ENCODE measurements at regions not wholly inside any gene's neighbourhood (a gene's known extent, or its start where the extent isn't known, plus 50 kb on each side); places are given as distances from the start of the nearest gene placed in this dataset.
A peak's percentile ranks its signal among the peaks of the same experiment; 100 is the strongest.

DNA sequence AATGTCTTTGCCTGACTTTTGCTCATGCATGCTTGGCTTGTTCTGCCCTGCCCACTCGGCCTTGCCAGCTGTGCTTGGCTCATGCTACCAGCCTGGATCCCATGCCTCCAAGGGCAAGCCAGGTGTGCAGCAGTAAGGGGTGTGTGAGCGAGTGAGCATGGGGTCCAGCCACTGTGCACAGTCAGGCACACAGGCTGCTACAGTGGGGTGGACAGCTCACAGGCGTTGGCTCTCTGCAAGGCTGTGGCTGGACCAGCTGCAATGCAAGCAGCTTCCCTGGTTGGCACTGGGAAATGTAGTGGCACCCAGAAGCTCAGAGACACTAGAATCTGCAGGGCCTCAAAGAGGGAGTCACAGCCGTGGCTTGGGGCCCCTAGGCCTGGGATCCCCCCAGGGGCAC lies 529.7 kb downstream of the DSC3 start:
- DNase-seq: no peak

DNA sequence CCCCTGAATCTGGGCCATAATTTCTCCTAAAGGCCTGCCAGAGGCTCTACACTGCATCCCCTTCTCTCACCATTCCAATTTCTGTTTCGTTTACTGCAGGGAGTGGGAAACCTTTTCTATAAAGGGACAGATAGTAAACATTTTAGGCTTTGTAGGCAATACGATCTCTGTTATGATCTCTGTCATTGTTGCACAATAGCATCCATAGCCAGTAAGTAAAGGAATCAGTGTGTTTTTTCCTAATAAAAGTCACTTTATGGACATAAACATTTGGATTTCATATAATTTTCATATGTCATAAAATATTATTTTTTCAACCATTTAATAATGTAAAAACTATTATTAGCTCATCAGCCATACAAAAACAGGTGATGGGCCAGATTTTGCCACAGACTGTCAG lies 531.7 kb downstream of the DSC3 start:
- no peak for DNase-seq

GRCh38 chr18:30501594-30501993 lies 540.9 kb downstream of the DSC3 start:
- DNase-seq: no peak

DNA sequence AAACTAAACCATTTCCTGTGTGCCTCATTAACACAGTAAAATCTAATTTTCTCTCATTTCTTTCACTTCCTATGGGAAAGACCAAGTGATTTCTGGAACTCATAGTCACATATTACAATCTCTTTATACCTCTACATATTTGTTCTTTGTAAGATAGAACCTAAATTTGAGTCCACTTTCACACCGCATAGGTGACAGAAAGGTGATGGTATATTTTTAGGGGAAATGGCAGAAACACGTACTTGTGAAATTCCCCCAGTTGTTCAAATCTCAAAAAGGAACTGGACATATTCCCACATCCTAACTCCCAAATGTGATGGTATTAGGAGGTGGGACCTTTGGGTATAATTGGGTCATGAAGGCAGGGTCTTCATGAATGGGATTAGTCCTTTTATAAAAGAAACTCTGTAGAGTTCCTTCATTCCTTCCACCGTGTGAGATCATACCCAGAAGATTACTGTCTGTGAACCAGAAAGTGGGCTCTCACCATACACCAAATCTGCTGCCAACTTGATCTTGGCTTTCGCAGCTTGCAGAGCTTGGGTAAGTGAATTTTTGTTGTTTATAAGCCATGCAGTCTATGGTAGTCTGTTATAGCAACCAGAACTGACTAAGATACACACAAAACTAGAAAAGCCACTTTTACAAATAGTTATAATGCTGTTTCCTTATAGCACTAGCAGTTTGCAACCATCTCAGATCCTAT lies 542.1 kb downstream of the DSC3 start:
- no peak for DNase-seq

GRCh38 chr18:30499721-30500120 lies 542.8 kb downstream of the DSC3 start:
- no peak for DNase-seq

DNA sequence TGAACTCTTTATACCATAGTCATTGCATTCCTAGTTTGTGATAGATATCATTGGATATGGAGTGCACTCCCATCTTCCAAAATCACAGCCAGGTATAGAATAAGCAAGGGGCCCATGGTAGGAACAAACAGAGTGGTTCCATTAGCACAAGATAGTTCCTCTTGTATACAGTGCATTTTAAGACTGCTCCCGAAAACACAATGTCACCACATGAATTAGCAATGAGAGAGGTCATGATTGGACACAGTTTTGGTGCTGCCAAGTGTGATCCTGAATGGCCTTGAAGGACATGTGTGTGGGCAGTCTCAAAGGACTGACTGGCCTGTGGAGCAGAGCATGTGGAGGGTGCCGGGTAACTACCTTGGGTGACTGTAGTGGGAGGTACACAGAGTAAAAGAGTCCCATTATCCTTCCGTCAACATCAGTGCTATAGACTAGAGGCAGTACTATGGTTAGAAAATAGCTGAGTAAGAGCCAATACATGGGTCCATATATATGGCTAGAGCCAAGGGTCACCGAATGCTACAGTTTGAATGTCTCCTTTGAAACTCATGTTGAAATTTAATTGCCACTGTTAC lies 549.9 kb downstream of the DSC3 start:
- DNase-seq: no peak

GRCh38 chr18:30491815-30492551 lies 550.6 kb downstream of the DSC3 start:
- DNase-seq: no peak

DNA sequence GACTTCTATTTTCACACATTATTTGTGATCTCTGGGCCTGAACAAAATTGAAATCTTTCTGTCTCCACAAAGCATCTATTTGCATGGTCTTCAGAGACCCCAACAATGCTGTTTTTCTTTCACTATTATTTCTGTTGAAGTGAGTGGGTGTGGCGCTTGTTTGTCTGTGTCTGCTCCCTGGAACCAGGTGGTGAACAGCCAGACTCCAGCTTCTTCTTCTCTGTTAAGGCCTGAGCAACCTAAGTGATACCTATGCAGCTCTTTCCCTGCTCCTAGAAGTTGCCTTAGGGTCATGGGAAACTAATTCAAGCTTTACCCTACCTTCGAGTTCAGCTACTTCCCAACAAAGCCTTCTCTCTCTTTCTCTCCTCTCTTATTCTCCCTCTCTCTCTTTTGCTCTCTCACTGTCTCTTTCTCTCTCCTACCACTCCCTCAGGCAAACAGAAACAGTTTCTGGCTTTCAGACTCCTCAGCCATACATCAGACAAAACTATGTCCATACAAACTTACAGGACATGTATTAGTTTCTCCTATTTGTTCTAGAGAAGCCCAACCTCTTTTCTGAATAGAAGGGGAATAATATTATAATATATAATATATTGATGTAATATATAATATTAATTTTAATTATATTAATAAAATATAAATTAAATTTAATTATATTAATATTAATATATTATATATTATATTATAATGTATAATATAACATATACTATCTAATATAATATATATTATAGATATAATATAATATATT lies 552.5 kb downstream of the DSC3 start:
- DNase-seq: no peak

DNA sequence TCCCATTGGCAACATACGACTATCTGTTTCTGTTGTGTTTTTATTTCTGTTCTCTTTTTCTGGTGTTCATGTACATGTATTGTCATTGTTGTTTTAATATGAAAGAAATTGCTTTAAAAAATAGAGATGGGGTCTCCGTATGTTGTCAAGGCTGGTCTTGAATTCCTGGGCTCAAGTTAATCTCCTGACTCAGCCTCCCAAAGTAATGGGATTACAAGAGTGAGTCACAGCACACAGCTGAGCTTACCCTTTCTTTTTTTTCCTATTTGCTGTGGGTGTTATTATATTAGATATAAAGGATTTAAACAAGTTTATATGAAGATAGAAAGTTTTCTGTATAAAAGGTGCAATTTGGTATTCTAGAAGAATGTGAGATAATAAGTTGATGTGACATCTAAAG lies 554.6 kb downstream of the DSC3 start:
- DNase-seq: no peak

- no peak for DNase-seq
Measured at GRCh38 chr18:30486856-30487255, 555.7 kb downstream of the DSC3 start.

- no peak for DNase-seq
Measured at GRCh38 chr18:30485078-30485477, 557.5 kb downstream of the DSC3 start.

DNA sequence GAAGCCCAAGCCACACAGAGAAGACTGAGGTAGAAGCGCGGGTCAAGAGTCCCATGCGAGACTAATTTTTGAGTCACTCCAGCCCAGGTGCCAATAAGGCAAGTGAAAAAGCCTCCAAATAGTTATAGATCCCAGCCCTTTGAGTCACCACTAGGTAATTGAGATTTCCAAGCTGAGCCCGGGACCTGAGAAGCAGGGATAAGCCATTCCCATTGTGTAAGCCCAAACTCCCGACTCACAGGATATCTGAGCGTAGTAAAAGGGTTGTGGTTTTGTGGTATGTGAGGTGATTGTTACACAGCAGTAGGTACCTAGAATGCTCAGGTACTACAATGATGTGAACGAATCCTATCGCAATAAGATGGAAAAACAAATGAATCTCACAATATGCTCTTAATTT lies 560.7 kb downstream of the DSC3 start:
- no peak for DNase-seq

DNA sequence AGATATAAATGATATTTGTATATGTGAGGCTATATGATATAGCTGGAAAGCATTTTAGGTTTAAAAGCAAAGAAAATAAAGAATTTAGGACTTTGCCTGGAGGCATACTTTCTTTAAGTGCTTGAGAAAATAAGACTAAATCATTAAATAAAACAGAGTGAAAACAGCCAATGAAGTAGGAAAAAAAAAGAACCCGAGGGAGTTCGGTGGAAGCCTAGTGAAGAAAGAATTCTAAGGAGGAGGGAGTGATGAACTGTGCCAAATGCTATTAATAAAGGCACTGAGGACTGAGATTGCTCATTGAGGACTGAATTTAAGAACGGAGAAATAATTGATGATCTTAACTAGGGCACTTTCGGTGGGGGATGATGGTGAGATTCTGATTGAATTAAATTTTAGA lies 573.5 kb downstream of the DSC3 start:
- no peak for DNase-seq

DNA sequence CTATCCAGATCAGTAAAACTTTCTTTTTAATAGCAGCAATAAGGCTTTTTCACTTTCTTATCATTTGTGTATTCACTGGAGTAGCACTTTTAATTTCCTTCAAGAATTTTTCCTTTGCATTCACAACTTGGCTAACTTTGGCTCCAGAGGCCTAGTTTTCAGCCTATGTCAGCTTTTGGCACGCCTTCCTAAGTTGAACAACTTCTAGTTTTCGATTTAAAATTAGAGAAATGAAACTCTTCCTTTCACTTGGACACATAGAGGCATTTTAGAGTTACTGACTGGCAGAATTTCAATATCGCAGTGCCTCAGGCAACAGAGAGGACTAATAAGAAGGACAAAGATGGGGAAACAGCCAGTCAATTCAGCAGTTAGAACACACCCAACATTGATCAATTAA lies 577.4 kb downstream of the DSC3 start:
- DNase-seq: peak; percentile 39

DNA sequence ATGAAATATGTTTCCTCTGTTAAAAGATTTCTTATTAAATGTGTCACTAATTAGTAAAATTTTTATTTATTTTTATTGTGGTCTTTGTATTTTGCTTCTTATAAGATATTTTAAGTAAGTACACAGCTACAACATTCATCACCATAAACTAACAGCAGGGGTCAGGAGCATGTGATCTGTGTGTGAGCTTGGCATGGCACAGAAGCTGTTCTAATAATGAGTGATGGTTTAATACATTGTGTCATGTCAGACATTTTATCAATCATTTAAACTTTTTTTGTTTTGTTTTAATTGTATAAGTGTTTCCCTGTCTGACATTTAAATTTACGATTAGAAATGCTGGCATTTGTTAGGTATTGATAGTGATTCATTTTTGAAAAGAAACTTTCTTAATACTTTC lies 585.4 kb downstream of the DSC3 start:
- no peak for DNase-seq

DNA sequence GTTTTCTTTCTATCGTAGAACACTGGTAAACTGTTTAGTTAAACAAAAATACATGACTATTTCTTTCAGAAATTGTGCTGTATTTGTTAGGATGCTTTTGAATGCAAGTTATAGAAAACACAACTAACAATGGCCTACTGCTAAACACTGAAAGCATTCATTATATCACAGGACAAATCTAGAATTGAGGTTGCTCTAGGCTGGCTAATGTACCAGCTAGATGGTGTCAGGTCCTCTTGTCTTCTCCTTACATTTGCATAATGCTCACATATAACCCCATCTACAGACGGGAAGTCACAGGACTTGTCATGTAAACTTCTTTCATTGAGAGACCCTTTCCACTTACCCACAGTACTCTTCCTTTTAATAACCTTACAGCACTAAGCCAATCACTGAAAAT lies 586.8 kb downstream of the DSC3 start:
- DNase-seq: no peak

GRCh38 chr18:30454920-30455319 lies 587.6 kb downstream of the DSC3 start:
- no peak for DNase-seq

DNA sequence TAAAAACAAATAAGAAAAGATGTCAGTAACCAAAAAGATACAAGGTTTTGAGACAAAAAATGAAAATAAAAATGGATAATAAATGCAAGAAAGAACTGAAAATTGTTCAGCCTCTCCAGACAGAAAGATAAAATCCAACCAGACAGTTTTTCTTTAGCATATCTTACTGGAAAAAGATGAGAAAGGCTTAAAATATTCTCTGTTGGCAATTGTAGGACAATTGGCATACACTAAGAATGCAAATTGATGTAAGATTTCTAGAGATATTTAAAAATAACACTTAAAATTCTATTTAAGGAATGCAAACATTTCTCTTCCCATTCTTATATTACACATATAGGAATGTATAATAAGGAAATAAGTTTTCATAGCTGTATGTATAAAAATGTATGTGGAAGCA lies 590.6 kb downstream of the DSC3 start:
- DNase-seq: no peak

GRCh38 chr18:30450927-30451326 lies 591.6 kb downstream of the DSC3 start:
- no peak for DNase-seq

- no peak for DNase-seq
Measured at GRCh38 chr18:30446605-30447004, 595.9 kb downstream of the DSC3 start.

GRCh38 chr18:30444544-30444943 lies 598.0 kb downstream of the DSC3 start:
- no peak for DNase-seq

- DNase-seq: no peak
Measured at GRCh38 chr18:30440351-30440750, 602.2 kb downstream of the DSC3 start.

DNA sequence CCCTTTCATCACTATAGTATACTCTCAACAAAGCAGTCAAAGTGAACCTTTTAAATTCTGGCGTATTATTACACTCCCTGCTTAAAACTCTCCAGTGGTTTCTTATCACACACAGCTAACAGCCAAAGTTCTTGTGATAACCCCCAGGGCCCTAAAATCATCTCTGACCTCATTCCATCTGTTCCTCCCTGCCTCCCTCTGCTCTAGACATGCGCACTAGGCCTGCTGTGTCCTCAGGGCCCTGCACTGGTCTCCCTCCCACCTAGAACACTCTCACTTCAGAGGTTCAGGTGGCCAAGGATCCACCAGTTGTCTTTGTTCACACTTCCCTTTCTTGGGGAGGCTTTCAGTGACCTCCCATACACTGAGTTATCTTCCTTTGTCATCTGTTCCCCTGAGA lies 603.4 kb downstream of the DSC3 start:
- DNase-seq: no peak

DNA sequence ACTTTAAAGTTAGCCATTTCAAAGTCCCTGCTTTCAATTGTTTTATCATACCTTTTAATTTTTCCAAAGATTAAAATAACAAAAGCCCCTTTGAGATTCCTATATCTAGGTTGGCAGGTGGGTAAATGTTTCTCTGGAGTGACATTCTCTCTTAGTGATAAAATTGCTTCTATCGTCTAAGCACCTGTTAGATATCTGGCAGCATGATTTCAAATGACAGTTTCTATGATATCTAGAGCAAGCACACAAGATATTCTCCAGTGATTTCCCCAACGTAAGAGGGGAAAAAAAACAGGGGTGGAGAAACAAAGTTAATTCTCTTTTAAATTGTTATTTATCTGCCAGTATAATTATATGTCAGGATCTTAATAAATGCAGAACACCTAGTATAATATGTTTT lies 610.2 kb downstream of the DSC3 start:
- no peak for DNase-seq
